ENCODE measurements at regions not wholly inside any gene's neighbourhood (a gene's known extent, or its start where the extent isn't known, plus 50 kb on each side); places are given as distances from the start of the nearest gene placed in this dataset.

DNA sequence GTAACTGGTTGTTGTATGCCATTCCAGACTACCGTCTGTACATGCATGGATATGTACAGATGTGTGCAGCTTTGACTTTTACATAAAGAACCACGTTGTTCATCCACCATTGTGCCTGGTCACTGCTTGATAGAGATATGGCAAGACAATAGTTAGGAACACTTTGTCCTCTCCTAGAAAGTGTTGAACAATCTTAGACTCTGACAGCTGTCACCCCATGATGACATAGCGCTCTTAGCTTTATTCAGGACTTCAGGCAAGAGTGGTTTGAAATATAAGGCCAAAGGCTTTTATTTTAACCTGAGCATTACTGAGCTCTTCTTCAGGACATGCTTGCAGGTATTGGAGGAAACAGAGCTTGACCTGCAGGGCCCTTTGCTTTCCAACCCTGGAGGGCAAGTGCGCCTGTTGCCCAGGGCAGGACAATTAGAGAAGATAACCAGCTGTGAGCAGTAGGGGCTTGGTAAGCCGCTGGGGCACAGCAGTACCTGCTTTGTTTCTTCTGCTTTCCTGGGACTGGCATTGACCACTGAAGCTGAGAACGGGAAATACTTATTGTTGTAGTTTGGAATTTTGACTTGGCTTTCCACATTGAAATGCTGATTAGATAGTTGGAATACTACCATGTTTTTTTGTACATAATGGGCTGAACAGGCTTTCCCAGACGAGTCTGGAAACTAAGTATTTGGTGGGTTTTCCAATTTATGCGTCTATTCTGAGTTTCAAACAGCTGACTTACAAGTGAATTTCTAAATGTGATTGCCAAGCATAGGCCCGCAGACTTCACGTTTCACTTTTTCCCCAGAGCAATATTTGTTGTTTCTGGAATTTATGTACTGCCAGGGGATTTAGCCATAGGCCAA lies 51.1 kb downstream of the GARRE1 start:
- DNase-seq, result no peak

DNA sequence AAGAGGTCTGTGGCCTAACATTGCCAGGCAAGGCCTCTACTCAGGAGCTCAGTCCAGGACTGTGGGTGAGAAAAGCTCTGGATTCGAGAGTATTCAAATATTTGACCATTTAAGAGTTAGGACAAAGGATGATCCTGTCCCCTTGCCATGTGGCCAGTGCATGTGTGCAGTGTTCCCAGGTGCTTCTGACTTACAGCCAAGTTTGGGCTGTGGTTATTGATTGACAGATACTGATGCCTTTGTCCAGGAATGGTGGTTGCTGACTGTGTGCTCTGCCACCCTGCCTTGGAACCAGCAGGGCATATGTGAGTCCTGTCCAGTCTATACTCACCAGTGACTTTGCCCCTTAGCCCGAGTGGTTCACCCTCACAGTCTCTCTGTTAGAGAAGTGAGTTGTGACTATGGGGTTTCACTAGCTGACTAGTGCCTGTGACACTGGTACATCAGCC lies 51.9 kb downstream of the GARRE1 start:
- DNase-seq, result no peak

DNA sequence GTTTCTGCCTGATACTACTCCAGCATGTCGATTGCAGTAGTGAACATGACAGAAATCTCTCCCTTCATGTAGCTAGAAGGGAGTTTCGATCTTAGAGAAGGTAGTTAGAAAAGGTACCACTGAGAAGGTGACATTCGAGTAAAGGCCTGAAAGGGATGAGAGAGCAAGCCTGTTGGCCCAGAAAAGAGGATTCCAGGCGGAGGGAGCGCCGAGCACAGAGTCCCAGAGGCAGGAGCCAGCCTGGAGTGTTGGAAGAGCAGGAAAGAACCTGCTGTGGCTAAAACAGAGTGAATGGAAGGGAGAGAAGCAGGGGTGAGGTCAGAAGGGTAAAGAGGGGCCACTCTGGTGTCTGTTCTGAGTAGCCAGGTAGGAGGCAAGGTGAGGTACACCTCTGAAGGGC lies 52.5 kb downstream of the GARRE1 start:
- no peak for DNase-seq

DNA sequence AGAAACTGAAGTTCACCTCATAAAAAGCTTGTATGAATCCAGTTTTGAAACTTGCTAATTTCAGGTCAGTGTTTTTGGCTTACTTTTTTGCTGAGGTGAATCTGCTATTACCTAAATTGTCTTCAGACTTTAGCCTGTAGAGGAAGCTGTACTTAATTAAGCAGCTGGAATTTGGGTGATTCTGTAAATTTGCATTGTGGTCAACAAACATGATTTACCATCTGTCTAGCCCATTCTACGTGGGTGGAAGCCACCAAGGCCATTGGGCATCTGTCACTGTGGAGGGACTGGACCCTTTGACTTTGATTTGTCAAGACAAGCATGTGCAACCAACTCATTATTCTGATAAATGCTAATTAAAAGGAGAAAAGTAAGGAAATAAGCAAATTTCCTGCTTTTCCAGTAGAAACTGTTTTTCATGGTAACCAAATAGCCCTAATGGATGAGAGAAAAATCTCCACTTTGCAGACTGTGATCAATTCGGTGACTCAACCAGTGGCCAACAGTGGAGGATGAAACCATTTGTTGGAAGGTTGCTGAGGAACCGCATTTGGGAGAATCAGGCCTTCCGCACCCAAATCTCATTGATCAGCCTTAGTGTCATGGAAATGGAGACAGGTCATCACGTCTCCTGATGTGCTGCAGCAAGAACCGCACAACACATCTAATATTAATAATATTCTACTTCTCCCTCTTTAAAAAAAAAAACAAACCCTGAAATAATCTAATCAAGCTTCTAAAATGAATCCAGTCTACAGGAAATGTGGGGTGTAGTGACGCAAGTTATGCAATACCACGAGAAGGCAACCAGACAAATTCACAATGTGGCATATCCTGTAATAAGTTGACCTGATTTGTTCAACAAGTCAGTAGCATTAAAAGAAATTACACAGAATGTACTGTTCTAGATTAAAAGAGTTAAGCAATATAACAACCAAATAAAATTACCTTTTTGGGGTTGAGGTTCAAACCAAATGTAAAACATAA lies 54.3 kb downstream of the GARRE1 start:
- DNase-seq, result peak; percentile 31

DNA sequence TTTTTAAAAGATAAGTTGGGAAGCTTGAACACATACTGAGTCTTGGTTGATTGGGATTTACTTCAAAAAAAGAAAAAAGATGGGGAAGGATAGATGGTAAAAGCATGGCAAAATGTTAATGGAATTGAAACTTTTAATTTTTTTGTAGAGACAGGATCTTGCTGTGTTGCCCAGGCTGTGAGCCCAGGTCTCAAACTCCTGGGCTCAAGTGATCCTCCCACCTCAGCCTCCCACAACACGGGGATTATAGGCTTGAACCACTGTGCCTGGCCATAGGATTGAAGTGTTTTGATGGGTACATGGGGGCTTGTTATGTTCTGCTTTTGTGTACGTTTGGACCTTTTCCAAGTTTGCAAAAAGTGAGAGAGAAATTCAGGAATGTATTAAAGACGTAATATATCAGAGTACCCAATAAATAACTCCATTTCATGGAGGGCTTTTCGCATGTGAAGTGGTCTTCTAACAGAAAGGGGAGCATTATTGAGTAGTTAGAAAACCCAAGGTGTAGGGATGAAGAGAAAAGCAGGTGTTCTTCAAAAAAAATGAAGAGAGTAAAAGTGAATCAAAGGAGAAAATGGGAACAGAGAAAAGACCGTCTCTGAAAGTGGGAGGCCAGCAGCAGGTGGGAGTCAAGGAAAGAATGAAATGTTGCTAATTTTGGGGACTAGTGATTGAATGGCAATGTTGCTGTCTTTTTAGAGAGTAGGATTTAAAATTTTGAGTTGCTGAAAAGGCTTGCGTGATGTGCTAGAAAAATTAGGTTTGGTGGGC lies 55.2 kb downstream of the GARRE1 start:
- no peak for DNase-seq

DNA sequence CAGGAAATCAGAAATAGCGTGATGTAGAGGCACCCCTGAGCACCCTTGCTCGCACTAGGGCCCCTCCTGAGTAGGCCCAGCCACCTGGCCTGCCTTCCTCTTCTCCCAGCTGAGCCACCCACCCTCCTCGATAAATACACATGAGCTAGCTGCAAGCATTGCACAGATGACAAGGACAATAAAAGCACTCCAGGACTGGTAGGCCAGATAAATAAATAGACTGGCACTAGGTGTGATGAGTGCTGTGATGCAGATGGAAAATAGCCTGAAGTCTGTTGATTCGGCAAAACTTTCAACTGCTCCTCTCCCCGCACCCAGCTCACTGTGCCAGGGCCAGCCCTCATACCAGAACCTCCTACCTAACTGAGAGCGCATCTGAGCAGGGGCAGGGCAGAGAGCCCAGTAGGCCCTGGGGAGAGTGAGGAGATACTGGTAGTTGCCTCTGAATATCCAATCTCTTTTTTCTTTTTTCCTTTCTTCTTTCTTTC lies 54.5 kb upstream of the GPI start:
- DNase-seq, result no peak

DNA sequence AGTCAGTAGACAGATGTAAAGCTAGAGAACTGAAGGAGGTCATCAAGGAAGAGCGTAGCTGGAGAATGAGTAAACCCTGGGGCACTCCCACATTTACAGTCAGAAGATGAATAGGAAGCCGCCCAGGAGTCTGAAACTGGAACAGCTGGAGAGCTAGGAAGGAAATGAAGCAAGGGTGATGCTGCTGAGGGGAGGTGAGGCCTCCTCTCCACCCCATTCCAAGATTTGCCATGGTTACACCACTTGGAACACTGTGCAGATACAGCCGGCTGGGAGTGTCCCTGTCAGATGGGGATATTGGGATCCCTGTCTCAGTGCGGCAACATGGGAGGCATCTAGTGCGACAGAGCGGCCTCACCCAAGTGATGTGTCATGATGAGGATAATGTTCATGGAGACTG lies 51.8 kb upstream of the GPI start:
- DNase-seq, result peak; percentile 45

DNA sequence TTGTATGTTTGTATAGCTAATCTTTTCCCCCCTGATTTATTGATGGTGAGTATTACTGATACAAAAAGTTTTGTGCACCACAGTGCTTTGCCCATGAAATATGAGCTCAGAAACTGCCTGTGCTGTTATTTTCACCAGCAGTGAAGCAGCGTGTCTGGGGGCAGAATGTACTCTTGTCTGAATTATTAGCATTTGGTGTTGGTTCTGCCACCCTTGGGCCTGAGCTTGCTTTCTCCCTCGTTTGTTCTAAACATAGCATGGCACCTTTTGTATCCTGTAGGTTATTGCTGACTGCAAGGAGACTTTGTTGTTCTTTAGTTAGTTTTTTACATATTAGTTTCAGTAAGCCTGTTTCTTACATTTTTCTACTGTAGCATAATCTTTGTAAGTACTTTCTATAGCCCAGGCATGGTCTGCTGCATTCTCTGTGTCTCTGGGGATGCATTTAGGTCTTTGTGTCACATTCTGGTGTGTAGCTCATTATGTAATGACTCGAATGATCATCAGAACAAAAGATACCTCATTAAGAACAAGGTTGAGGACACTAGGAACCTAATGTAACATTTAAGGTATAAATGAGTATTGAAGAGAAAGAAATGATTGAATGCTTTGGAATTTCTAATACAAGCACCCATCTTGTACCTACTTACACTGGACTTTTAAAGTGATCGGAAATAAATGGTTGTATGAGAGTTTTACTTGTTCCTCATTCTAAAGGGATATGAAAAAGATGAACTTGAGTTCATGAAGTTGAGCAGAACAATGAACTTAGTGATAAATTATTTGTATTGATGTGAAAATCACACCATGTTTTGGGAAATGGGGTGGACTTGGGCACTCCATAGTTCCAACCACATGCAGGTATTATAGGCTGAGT lies 50.3 kb upstream of the GPI start:
- no peak for DNase-seq
